ENCODE measurements at regions not wholly inside any gene's neighbourhood (a gene's known extent, or its start where the extent isn't known, plus 50 kb on each side); places are given as distances from the start of the nearest gene placed in this dataset.

- TF ChIP-seq REST (IDR thresholded peaks at IDR 0.05; ENCODE audit: insufficient read depth in 1 of 2, low read depth in 2 of 2, low read length in 2 of 2) (no peak), POLR2AphosphoS5 (IDR thresholded peaks at IDR 0.05; ENCODE audit: low read depth, low read length) (no peak), TAF1 (IDR thresholded peaks at IDR 0.05; ENCODE audit: borderline replicate concordance, insufficient read depth, low read length) (no peak), SIN3A (IDR thresholded peaks at IDR 0.05; ENCODE audit: borderline replicate concordance, insufficient read depth, low read length) (no peak)
Measured at GRCh38 chr13:73542446-73542845, 483.6 kb downstream of the KLF5 start.

Data from PFSK-1 (cell line).